Mesendoderm (in vitro differentiated cells): ENCODE measurements at regions not wholly inside any gene's neighbourhood (a gene's known extent, or its start where the extent isn't known, plus 50 kb on each side); places are given as distances from the start of the nearest gene placed in this dataset.
"Not testable (repeated sequence)": the region's sequence is repeated elsewhere in the genome, so short reads cannot be mapped to it uniquely, and the experiment has no call there.

Source experiments
- DNase-seq: peaks from one replicate; pipeline ENCODE4 v3.0.0; 2013
- H2AK5ac ChIP-seq: 2 replicates; pipeline ENCODE4 v1.6.1; 2013; ENCODE audit warnings: low read length, inconsistent platforms
- H2BK120ac ChIP-seq: 2 replicates; pipeline ENCODE4 v1.6.1; 2013; ENCODE audit warnings: low read depth, mild to moderate bottlenecking, low read length, moderate library complexity, mixed read lengths
- H2BK15ac ChIP-seq: replicated peaks from 2 replicates; pipeline ENCODE4 v1.6.1; 2013; ENCODE audit warnings: low read depth, mild to moderate bottlenecking, moderate library complexity
- H2BK5ac ChIP-seq: 2 replicates; pipeline ENCODE4 v1.6.1; 2013; ENCODE audit warnings: low read length, inconsistent platforms
- H3K18ac ChIP-seq: 2 replicates; pipeline ENCODE4 v1.6.1; 2013; ENCODE audit warnings: mild to moderate bottlenecking, low read length, mixed read lengths
- H3K23ac ChIP-seq: one replicate; pipeline ENCODE4 v1.6.1; 2013; ENCODE audit warnings: low read length
- H3K27ac ChIP-seq: 2 replicates; pipeline ENCODE4 v1.5.1; 2013; ENCODE audit warnings: low read depth, mild to moderate bottlenecking, inconsistent platforms, low read length, moderate library complexity
- H3K27me3 ChIP-seq: 2 replicates; pipeline ENCODE4 v1.6.1; 2013; ENCODE audit warnings: low read length, control low read depth, mild to moderate bottlenecking, inconsistent platforms; ENCODE audit not compliant: insufficient read depth, poor library complexity
- H3K36me3 ChIP-seq: 2 replicates; pipeline ENCODE4 v1.6.1; 2013; ENCODE audit warnings: low read length, inconsistent platforms; ENCODE audit not compliant: control insufficient read depth, insufficient read depth
- H3K4ac ChIP-seq: one replicate; pipeline ENCODE4 v1.6.1; 2013; ENCODE audit warnings: low read depth, mild to moderate bottlenecking, low read length, moderate library complexity
- H3K4me1 ChIP-seq: 2 replicates; pipeline ENCODE4 v1.6.1; 2013; ENCODE audit warnings: low read depth, low read length, inconsistent platforms; ENCODE audit not compliant: control insufficient read depth
- H3K4me2 ChIP-seq: 2 replicates; pipeline ENCODE4 v1.6.1; 2013; ENCODE audit warnings: low read length
- H3K4me3 ChIP-seq: 2 replicates; pipeline ENCODE4 v1.5.1; 2013; ENCODE audit warnings: mild to moderate bottlenecking, low read length
- H3K56ac ChIP-seq: one replicate; pipeline ENCODE4 v1.6.1; 2013; ENCODE audit warnings: low read length
- H3K79me1 ChIP-seq: 2 replicates; pipeline ENCODE4 v1.6.1; 2013; ENCODE audit warnings: low read length, inconsistent platforms
- H3K79me2 ChIP-seq: 2 replicates; pipeline ENCODE4 v1.6.1; 2013; ENCODE audit warnings: mild to moderate bottlenecking, low read length; ENCODE audit not compliant: control insufficient read depth, insufficient read depth
- H3K9ac ChIP-seq: 2 replicates; pipeline ENCODE4 v1.6.1; 2013; ENCODE audit warnings: low read length, inconsistent platforms
- H4K5ac ChIP-seq: one replicate; pipeline ENCODE4 v1.6.1; 2013; ENCODE audit warnings: low read length
- H4K8ac ChIP-seq: one replicate; pipeline ENCODE4 v1.6.1; 2013; ENCODE audit warnings: low read depth, mild to moderate bottlenecking, control low read depth, low read length, moderate library complexity
- WGBS: extraction: QIAGEN DNeasy Blood & Tissue Kit; methylation state at CpG from one replicate; pipeline ENCODE4 v1.1.7; 2013; ENCODE audit warnings: low lambda C conversion rate, missing lambda C conversion rate; ENCODE audit not compliant: insufficient coverage; ENCODE audit errors: extremely low coverage; 5-methylcytosine and 5-hydroxymethylcytosine counted together

- Histone ChIP-seq H2BK15ac (no peak overlapping the region), H3K79me1 (no peaks in the 10 kb centered on the region), H3K4me1 (no peaks in the 10 kb centered on the region), H3K23ac (no peak overlapping the region), H2BK120ac (no peak overlapping the region), H3K4me2 (no peak overlapping the region), H3K9ac (no peak overlapping the region), H3K56ac (no peak overlapping the region), H3K36me3 (no peaks in the 10 kb centered on the region), H3K27ac (no peak overlapping the region), H3K79me2 (no peaks in the 10 kb centered on the region), H3K27me3 (no peaks in the 10 kb centered on the region), H3K4ac (peak overlapping the region; percentile 3), H4K8ac (no peak overlapping the region), H3K18ac (no peak overlapping the region), H2AK5ac (no peak overlapping the region), H4K5ac (no peak overlapping the region), H2BK5ac (no peak overlapping the region), H3K4me3 (no peak overlapping the region)
- no peak for DNase-seq
- no CpG with 5 or more reads among the region's 2 CpGs for WGBS
These were observed 280.4 kb upstream of the COL3A1 start for GRCh38 chr2:188693771-188694170.

DNA sequence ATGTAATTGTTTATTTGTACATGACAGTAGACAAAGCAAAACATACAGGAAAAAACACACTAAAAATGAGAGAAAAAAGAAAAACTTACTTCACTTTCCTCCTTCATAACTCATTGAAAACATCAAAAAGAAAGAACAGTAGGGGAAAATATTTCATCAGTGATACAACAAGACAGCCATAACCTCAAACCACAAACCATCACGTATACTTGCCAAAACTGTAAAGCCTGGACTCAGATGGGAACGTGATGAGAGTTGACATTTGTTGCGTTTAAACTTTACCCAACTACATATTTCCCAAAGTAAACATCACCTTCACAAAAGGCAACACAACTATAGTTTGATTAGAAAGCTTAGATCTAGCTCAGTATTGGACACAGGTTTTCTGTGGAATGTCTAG lies 278.2 kb upstream of the COL3A1 start:
- Histone ChIP-seq H3K4me3 (no peak overlapping the region), H3K23ac (no peak overlapping the region), H3K79me2 (no peaks in the 10 kb centered on the region), H3K4ac (no peak overlapping the region), H3K27ac (no peak overlapping the region), H2BK120ac (no peak overlapping the region), H3K27me3 (no peaks in the 10 kb centered on the region), H2BK15ac (no peak overlapping the region), H3K18ac (no peak overlapping the region), H3K4me1 (no peaks in the 10 kb centered on the region), H4K8ac (no peak overlapping the region), H3K79me1 (no peaks in the 10 kb centered on the region), H3K36me3 (no peaks in the 10 kb centered on the region), H2BK5ac (no peak overlapping the region), H3K56ac (no peak overlapping the region), H4K5ac (no peak overlapping the region), H2AK5ac (no peak overlapping the region), H3K4me2 (no peak overlapping the region), H3K9ac (no peak overlapping the region)
- no peak for DNase-seq
- no CpG with 5 or more reads among the region's 3 CpGs for WGBS

GRCh38 chr2:188698151-188698550 lies 276.0 kb upstream of the COL3A1 start:
- not testable (repeated sequence) for H3K4me2 ChIP-seq, H3K4ac ChIP-seq, H3K56ac ChIP-seq, DNase-seq, H2BK120ac ChIP-seq, H4K5ac ChIP-seq, H3K27me3 ChIP-seq, H3K9ac ChIP-seq, H2BK5ac ChIP-seq, H3K18ac ChIP-seq, H3K36me3 ChIP-seq, H3K79me1 ChIP-seq, H4K8ac ChIP-seq, H2AK5ac ChIP-seq, H3K4me3 ChIP-seq, H3K27ac ChIP-seq, H2BK15ac ChIP-seq, H3K23ac ChIP-seq, H3K4me1 ChIP-seq, H3K79me2 ChIP-seq
- no CpG with 5 or more reads among the region's 1 CpG for whole genome bisulfite sequencing

DNA sequence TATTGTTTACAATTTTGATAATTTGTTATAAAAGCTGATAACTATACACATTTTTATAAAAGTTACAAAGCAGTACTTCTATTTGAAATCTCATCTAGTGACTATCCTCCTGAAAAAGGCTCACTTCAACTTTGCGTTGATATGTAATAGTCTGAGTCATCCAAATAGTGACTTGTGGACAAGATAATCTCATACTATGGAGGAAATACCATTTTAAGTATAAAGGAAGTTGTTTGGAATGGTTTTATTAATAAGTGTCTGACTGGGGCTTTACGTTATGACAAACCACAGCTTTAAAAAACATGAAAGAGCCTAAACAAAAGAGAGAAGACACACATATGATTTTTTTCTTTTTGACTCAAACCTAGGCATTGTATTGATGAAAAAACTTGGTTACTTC lies 272.3 kb upstream of the COL3A1 start:
- no peak overlapping the region for H3K4me2 ChIP-seq
- H3K36me3 ChIP-seq: no peaks in the 10 kb centered on the region
- no peak overlapping the region for H3K18ac ChIP-seq
- no peak overlapping the region for H3K4ac ChIP-seq
- H4K8ac ChIP-seq: no peak overlapping the region
- H3K56ac ChIP-seq: no peak overlapping the region
- no peak overlapping the region for H3K9ac ChIP-seq
- H3K79me2 ChIP-seq: no peaks in the 10 kb centered on the region
- H4K5ac ChIP-seq: no peak overlapping the region
- no peaks in the 10 kb centered on the region for H3K4me1 ChIP-seq
- WGBS: no CpG with 5 or more reads among the region's 2 CpGs
- no peak overlapping the region for H3K4me3 ChIP-seq
- H2BK5ac ChIP-seq: no peak overlapping the region
- no peaks in the 10 kb centered on the region for H3K79me1 ChIP-seq
- H3K27ac ChIP-seq: no peak overlapping the region
- H2BK120ac ChIP-seq: no peak overlapping the region
- H3K27me3 ChIP-seq: no peaks in the 10 kb centered on the region
- H3K23ac ChIP-seq: no peak overlapping the region
- no peak overlapping the region for H2BK15ac ChIP-seq
- DNase-seq: no peak
- no peak overlapping the region for H2AK5ac ChIP-seq

- Histone ChIP-seq H2BK15ac (no peak overlapping the region), H4K8ac (no peak overlapping the region), H3K4ac (no peak overlapping the region), H3K9ac (no peak overlapping the region), H2BK5ac (no peak overlapping the region), H3K56ac (no peak overlapping the region), H3K27ac (no peak overlapping the region), H3K79me2 (no peaks in the 10 kb centered on the region), H3K18ac (no peak overlapping the region), H3K36me3 (no peaks in the 10 kb centered on the region), H3K4me2 (no peak overlapping the region), H2AK5ac (no peak overlapping the region), H3K4me1 (no peaks in the 10 kb centered on the region), H2BK120ac (no peak overlapping the region), H3K4me3 (no peak overlapping the region), H3K27me3 (no peaks in the 10 kb centered on the region), H3K79me1 (no peaks in the 10 kb centered on the region), H3K23ac (no peak overlapping the region), H4K5ac (no peak overlapping the region)
- no peak for DNase-seq
- no CpG with 5 or more reads among the region's 2 CpGs for WGBS
These were observed 269.0 kb upstream of the COL3A1 start for GRCh38 chr2:188705191-188705590.

GRCh38 chr2:188713961-188714360 lies 260.2 kb upstream of the COL3A1 start:
- Histone ChIP-seq H2AK5ac (no peak overlapping the region), H2BK120ac (no peak overlapping the region), H3K79me2 (no peaks in the 10 kb centered on the region), H3K9ac (no peak overlapping the region), H3K79me1 (no peaks in the 10 kb centered on the region), H2BK5ac (no peak overlapping the region), H3K4me2 (no peak overlapping the region), H3K27me3 (no peaks in the 10 kb centered on the region), H3K18ac (no peak overlapping the region), H3K4me3 (no peak overlapping the region), H3K27ac (no peak overlapping the region), H3K56ac (no peak overlapping the region), H3K4me1 (no peaks in the 10 kb centered on the region), H3K36me3 (no peaks in the 10 kb centered on the region), H3K23ac (no peak overlapping the region), H4K5ac (no peak overlapping the region), H3K4ac (no peak overlapping the region), H4K8ac (no peak overlapping the region), H2BK15ac (no peak overlapping the region)
- DNase-seq: no peak
- no CpG with 5 or more reads among the region's 1 CpG for WGBS
